GM19351 (cell line): ENCODE measurements at regions not wholly inside any gene's neighbourhood (a gene's known extent, or its start where the extent isn't known, plus 50 kb on each side); places are given as distances from the start of the nearest gene placed in this dataset.
A peak's percentile ranks its signal among the peaks of the same experiment; 100 is the strongest.

ENCODE experiments used
- ATAC-seq: cut with Tn5 transposase; IDR thresholded peaks from one replicate; pipeline ENCODE4 v1.9.1; 2021; ENCODE audit warnings: mild to moderate bottlenecking, moderate library complexity; ENCODE audit not compliant: unreplicated experiment

GRCh38 chr11:15483205-15483604 lies 368.5 kb downstream of the INSC start:
- peak; percentile 85 for ATAC-seq

DNA sequence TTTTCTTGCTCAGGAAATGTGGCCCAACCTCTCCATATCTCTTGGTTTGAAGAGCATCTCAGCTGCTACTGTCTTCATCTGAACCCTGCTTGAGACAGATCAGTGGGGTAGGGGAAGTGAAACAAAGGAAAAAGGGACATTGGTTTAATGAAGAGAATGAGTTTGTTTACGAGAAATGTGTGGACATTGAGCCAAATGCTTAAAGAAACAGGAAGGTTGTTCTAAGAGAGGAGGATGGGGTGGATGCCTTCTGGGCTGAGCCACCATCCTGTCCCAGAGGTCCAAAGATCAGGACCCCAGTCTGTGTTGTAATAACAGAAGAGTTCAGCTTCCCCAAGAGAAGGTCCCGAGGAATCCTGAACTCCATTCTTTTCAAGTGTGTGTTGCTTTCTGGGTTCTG lies 369.7 kb downstream of the INSC start:
- ATAC-seq: no peak

- ATAC-seq: no peak
Measured at GRCh38 chr11:15485432-15485831, 370.7 kb downstream of the INSC start.

DNA sequence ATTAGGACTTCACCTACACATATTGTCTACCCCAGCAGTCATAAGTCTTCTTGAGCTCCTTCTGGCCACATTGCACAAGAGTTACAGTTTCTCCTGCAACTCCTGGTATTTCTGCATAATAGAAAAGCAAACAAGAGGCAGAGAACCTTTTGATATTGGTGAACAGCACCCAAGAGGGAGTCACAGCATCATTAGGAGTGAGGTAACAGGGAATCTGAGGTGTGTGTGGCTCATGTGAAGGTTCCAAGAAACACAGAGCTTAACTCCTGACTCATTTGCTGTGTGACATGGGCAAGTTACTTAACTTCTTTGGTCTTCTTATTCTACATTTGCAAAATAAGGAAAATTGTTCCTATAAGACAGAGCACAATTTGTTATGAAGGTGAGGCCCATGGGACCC lies 374.6 kb downstream of the INSC start:
- no peak for ATAC-seq

DNA sequence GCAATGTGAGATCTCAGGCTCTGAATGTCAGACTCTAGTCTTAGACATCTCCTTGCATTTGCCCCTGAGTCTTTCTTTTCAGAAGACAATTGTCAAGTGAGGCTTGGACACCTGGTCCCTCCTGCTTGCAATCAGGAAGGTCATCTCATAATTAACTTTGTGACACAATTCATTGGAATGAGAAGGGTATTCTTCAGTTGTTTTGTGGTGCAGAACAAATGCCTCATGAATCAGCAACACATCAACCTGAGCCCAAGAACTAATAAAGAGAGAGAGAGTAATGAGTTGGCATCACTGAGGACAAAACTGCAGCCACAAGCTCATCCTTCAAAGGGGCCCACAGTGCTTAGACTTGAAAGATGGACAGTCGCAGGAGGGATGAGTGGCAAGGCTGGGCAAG lies 375.8 kb downstream of the INSC start:
- ATAC-seq: no peak

GRCh38 chr11:15493066-15493465 lies 378.3 kb downstream of the INSC start:
- ATAC-seq: no peak

DNA sequence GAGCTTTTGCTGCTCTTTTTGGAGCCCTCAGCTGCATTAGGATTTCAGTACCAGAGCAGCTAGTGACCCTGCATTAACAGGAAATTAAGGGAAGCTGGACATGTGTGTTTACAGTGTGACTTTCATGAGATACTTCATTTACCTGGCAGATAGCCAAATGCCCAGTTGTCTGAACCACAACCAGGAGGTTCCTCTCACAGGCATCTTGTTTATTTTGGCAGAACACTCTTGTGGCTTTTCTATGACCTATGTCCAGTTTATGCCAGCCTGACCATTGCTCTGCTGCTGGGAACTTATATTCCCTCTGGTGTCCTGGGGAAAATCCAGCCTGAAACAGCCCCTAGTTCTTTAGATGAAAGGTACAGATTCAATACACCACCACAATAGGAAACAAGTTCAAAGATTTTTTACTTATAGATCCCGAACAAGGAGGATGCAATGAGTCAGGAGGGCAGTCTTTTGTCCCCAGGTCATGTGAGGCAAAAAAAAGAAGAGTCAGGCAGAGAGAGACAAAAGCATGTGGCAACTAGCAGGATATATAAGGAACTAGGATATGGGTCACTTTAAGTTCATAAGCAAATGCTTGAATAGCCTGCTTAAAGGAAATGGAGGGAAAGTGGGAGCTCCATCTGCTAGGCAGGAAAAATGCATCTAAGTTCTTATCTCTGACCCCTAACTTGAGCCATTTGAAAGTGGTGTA lies 379.3 kb downstream of the INSC start:
- no peak for ATAC-seq

GRCh38 chr11:15494740-15495139 lies 380.0 kb downstream of the INSC start:
- ATAC-seq: no peak

- no peak for ATAC-seq
Measured at GRCh38 chr11:15495462-15495861, 380.7 kb downstream of the INSC start.

DNA sequence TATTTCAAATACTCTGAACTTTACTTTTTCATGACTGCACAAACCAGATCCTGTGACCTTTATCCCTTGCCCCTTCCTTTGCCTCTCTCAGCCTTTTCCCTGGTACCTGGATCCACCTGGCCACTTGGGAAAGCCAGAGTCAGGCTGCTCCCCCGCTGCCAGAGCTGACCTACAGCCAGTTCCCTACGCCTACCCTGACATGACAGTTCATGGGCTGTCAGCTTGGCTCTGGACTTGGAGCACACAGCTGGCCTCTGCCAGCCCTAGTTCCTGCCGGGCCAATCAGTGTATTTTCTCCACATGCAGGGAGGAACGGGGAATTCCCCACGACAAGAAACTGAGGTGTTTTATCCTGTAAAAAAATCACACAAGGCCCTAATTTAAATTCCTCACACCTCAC lies 382.6 kb downstream of the INSC start:
- no peak for ATAC-seq

DNA sequence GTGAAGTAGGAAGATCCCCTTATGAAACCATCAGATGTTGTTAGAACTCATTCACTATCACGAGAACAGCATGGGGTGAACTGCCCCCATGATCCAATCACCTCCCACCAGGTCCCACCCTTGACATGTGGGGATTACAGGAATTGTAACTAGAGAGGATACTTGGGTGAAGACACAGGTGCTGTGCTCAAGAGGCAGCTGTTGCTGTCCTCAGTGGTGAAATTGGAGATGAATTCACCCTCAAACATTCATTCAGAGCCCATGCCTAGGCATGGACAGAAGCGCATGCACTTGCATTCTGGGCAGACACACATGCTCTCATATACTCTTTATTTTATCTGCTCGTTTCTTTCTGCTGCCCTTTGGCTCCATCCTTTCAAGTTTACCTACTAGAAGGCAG lies 385.0 kb downstream of the INSC start:
- no peak for ATAC-seq

- ATAC-seq: no peak
Measured at GRCh38 chr11:15500643-15501042, 385.9 kb downstream of the INSC start.

DNA sequence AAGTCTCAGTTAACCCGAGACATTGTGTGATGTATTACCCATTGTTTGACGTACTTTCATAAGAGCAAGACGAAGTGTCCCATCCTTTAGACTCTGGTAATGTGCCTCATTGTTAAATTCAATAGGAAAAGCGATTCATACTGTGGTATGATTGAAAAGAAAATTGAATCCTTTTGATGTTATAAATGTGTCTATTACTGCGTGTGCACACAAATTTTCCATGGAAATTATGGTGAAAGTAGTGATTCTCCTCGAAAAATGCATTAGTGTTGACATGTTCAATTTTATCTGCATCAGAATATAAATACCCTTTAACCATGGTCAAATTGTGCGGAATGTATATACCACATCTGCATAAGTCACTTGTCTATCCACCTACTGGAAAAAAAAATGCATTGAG lies 386.8 kb downstream of the INSC start:
- no peak for ATAC-seq

- no peak for ATAC-seq
Measured at GRCh38 chr11:15505155-15505554, 390.4 kb downstream of the INSC start.

DNA sequence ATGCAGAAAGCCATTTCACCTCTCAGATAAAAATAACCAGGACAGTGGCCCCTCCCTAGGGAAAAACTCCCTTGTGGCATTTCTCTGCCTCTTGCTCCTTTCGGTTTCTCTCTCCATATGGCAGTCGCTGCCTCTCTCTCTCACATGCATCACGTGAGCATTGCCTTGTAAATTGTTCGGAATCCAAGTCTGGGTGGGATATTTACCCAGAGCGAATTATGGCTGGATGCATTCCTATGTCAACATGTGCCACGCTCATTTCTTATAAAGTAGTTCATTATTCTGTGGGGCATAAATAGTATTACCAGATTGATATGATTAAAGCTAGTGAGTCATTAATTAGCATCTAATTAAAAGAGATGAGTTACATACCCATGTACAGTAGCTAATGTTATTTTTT lies 392.9 kb downstream of the INSC start:
- ATAC-seq: no peak

GRCh38 chr11:15509082-15509481 lies 394.4 kb downstream of the INSC start:
- ATAC-seq: no peak

DNA sequence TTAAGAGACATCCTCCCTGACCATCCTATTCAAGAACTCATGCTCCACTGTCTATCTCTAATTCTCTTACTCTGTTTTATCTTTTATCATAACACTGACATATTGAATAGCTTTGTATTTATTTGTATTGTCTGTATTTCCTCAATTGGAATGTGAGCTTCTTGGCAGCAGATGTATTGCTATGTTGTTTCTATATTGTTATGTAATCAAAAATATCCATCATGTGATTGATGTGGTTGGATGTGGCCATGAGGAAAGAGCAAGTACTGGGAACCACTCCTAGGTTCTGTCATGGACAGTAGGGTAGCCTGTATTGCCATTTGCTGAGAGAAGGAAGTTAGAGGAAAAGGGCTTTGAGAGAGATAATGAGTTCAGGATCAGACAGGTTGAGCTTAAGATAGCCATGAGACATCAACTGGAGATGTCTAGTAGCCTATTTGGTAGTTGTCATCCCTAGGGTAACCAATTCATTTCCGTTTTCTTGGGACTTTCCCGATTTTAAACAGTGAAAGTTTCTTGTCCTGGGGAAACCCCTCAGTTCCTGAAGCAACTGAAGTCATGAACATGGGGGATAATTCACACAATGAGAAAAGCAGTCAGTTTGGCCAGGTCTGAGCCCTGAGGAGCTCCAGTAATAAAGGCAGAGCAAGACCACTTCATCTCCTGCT lies 404.5 kb downstream of the INSC start:
- peak; percentile 50 for ATAC-seq

DNA sequence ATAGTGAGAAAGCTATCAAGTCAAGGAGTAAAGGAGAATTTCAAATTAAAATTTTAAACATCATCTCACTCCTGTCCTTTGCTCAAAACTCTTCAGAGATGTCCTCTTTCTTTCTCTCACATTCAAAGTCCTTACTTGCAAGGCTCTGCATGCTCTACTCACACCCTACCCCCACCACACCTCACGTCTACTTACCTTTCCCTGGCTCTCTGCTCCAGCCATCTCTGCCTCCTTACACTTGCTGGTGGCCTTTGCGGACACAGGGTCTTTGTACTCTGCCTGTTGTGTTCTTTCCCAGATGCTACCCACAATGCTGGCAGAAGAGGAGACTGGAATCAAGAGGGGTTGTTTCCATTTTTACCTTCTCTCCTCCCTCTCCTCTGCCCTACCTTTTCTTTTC lies 405.2 kb downstream of the INSC start:
- ATAC-seq: no peak

- ATAC-seq: no peak
Measured at GRCh38 chr11:15523543-15523942, 408.8 kb downstream of the INSC start.

DNA sequence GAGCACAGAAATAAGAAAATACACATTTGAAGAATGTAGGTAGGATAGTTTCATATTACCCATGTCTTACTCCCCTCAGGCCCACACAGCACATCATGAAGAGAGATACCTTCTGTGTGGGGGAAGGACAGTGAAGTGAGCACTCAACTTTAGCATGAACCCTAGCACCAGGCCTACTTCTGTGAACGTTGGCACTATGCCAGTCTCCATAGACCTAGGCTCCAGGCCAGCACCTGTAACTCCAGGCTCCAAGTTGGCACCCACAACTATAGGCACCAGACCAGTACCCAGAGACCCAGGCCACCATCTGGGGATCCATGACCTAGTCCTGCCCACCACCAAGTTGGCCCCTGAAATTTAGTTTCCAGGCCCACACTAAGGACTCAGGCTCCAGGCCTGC lies 410.9 kb downstream of the INSC start:
- ATAC-seq: no peak

DNA sequence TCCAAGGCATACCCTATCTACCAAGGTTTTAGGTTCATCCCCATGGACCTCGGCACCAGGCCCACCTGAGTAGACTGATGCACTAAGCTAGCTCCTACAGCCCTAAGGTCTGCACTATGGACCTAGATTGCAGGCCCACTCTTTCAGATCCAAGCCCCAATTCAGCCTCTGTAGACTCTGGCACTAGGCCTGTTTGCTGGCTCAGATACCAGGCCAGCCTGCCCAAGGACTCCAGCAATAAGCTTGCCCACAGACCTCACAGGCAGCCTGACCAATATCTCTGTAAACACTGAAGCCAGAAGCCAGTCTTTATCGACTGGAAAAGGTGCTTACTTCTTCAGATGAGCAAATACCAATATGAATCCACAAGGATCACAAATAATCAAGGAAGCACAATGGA lies 411.3 kb downstream of the INSC start:
- no peak for ATAC-seq

GRCh38 chr11:15526859-15527450 lies 412.2 kb downstream of the INSC start:
- ATAC-seq: no peak
